ENCODE measurements at regions not wholly inside any gene's neighbourhood (a gene's known extent, or its start where the extent isn't known, plus 50 kb on each side); places are given as distances from the start of the nearest gene placed in this dataset.
"Not testable (repeated sequence)": the region's sequence is repeated elsewhere in the genome, so short reads cannot be mapped to it uniquely, and the experiment has no call there.

DNA sequence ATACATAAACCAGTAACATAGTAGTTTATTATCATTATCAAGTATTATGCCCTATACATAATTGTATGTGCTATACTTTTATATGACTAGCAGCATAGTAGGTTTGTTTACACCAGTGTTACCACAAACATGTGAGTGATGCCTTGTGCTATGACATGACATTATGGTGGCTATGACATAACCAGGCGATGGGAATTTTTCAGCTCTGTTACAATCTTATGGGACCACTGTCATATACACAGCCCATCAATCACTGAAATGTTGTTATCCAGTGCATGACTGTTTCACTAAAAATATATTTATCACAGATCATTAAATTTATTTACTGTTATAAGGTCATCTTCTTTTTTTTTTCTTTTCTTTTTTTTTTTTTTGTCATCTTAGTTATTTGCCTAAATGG, 674.5 kb downstream of the PCDH17 start:
- no peaks in the 10 kb centered on the region for H3K36me3 Mint-ChIP-seq
- DNase-seq (no peak), ATAC-seq (ENCODE audit: low read depth in 2 of 2) (no peak)
- H3K27me3 Mint-ChIP-seq: no peaks in the 10 kb centered on the region
- no peak overlapping the region for H3K4me3 Mint-ChIP-seq
- no peaks in the 10 kb centered on the region for H3K4me1 Mint-ChIP-seq
- H3K9me3 Mint-ChIP-seq: peaks cover 0 to 4% (median 0%) of the 10 kb centered on the region in 7 donors
- no peak overlapping the region for H3K27ac Mint-ChIP-seq

DNA sequence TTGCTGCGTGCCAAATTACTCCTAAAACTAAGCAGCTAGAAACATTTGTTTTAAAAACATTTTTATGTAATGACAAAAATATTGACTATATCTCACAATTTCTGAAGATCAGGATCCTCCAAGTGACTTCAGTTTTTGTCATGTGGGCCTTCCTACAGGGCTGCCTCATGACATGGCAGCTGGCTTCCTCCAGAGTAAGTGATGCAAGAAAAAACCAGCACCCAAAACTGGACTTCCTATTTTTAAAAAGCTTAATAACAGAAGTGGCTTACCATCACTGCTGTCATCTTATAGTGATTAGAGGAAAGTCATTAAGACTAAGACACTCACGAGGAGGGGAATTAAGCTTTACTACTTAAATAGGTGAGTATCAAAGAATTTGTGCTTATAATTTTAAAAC, 681.7 kb downstream of the PCDH17 start:
- H3K9me3 Mint-ChIP-seq: peaks cover 0 to 8% (median 3%) of the 10 kb centered on the region in 7 donors
- H3K36me3 Mint-ChIP-seq: no peaks in the 10 kb centered on the region
- H3K27ac Mint-ChIP-seq: no peak overlapping the region
- no peak for DNase-seq
- no peaks in the 10 kb centered on the region for H3K4me1 Mint-ChIP-seq
- no peak overlapping the region for H3K4me3 Mint-ChIP-seq
- H3K27me3 Mint-ChIP-seq: no peaks in the 10 kb centered on the region
- ATAC-seq (ENCODE audit: low read depth in 2 of 2): no peak

DNA sequence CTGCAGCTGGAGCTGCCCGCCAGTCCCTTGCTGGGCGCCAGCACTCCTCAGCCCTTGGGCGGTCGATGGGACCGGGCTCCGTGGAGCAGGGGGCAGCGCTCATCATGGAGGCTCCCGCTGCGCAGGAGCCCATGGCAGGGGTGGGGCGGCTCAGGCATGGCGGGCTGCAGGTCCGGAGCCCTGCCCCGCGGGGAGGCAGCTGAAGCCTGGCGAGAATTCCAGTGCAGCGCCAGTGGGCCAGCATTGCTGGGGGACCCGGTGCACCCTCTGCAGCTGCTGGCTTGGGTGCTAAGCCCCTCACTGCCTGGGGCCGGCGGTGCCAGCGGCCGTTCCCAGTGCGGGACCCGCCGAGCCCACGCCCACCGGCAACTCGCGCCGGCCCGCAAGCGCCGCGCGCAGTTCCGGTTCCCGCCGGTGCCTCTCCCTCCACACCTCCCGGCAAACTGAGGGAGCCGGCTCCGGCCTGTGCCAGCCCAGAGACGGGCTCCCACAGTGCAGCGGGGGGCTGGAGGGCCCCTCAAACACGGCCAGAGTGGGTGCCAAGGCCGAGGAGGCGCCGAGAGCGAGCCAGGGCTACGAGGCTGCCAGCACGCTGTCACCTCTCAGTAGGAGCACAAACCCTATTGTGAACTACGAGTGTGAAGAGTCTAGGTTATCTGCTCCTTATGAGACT, 687.1 kb downstream of the PCDH17 start:
- no peaks in the 10 kb centered on the region for H3K27me3 Mint-ChIP-seq
- no peak for ATAC-seq (ENCODE audit: low read depth in 2 of 2)
- no peaks in the 10 kb centered on the region for H3K4me1 Mint-ChIP-seq
- no peak overlapping the region for H3K4me3 Mint-ChIP-seq
- no peaks in the 10 kb centered on the region for H3K36me3 Mint-ChIP-seq
- DNase-seq: no peak
- H3K9me3 Mint-ChIP-seq: peaks cover 0 to 8% (median 3%) of the 10 kb centered on the region in 7 donors
- H3K27ac Mint-ChIP-seq: no peak overlapping the region

DNA sequence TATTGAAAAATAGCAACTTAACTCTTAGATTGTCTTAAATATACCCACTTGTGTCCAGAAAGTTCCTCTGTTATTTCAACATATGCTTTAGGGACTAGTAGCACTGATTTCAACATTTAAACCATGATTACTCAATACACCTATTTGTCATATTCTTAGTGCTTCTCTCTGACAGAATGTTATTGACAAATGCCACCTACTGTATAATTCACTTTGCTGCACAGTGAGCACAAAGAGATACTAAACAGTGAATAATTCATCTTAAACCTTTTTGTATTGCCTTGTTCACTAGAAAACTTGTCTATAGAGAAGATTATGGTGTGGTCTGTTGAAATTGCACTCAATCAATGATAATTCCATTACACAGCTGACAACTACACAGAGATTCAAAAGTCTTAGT, 692.6 kb downstream of the PCDH17 start:
- H3K27ac Mint-ChIP-seq: no peak overlapping the region
- DNase-seq (no peak), ATAC-seq (ENCODE audit: low read depth in 2 of 2) (no peak)
- no peaks in the 10 kb centered on the region for H3K27me3 Mint-ChIP-seq
- H3K36me3 Mint-ChIP-seq: no peaks in the 10 kb centered on the region
- no peaks in the 10 kb centered on the region for H3K4me1 Mint-ChIP-seq
- peaks cover 0 to 4% (median 0%) of the 10 kb centered on the region in 7 donors for H3K9me3 Mint-ChIP-seq
- H3K4me3 Mint-ChIP-seq: no peak overlapping the region

DNA sequence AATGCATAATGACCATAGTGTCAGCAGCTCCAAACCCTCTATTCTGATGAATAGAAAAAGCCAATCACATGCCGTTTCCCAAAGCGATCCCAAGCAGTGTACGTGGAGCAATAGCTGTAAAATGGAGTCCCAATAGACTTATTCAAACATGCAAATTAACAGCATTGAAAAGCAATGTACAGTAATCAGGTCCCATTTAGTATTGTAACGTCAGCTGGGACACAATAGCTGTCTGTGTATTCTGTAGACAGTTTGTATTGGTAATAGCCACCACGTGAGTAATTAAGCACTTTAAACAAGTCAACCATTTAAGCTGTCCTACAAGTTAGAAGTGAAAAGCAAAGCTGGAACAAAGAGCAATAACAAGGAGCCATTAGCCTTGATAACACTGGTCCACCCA, 698.2 kb downstream of the PCDH17 start:
- ATAC-seq (ENCODE audit: low read depth in 2 of 2) (no peak), DNase-seq (no peak)
- no peaks in the 10 kb centered on the region for H3K27me3 Mint-ChIP-seq
- no peak overlapping the region for H3K27ac Mint-ChIP-seq
- no peak overlapping the region for H3K4me3 Mint-ChIP-seq
- H3K36me3 Mint-ChIP-seq: no peaks in the 10 kb centered on the region
- peaks cover 0 to 5% (median 0%) of the 10 kb centered on the region in 7 donors for H3K9me3 Mint-ChIP-seq
- no peaks in the 10 kb centered on the region for H3K4me1 Mint-ChIP-seq

DNA sequence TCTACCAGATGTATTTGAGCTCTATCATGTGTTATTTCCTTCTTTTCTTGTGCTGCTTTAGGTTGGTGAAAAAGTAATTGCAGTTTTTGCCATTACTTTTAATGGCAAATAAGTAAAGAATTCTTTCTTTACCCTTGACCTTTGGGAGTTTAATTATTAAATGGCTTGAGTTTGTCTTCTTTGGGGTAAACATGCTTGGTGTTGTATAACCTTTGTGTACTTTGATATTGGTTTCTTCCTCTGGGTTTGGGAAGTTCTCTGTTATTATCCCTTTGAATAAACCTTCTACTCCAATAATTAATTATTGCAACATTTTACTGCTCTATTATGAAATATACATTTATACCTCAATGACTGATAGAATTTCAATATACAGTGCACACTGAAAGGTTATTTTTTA, 709.4 kb downstream of the PCDH17 start:
- no peaks in the 10 kb centered on the region for H3K36me3 Mint-ChIP-seq
- ATAC-seq (ENCODE audit: low read depth in 2 of 2) (no peak), DNase-seq (no peak)
- H3K27me3 Mint-ChIP-seq: no peaks in the 10 kb centered on the region
- H3K4me3 Mint-ChIP-seq: no peak overlapping the region
- peaks cover 0 to 13% (median 6%) of the 10 kb centered on the region in 7 donors for H3K9me3 Mint-ChIP-seq
- H3K27ac Mint-ChIP-seq: no peak overlapping the region
- H3K4me1 Mint-ChIP-seq: no peaks in the 10 kb centered on the region

DNA sequence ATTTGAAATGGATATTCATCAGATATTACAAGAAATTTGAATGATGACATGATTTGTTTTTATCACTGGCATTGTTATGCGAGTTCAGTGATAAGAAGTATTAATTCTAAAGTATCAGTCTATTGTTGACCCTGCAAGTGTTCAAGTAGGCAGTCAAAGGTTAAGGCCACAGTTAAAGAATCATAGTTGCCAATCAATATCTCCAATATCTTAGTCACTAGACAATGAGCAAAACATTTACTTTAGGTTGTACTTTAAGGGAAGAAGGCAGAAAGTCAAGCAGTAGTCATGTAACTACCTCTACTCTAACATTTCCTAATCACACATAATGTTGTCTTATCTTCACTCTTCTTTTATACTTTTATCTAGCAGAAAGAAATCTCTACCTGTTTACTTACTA, 709.8 kb downstream of the PCDH17 start:
- peaks cover 0 to 14% (median 6%) of the 10 kb centered on the region in 7 donors for H3K9me3 Mint-ChIP-seq
- H3K27ac Mint-ChIP-seq: no peak overlapping the region
- no peaks in the 10 kb centered on the region for H3K4me1 Mint-ChIP-seq
- no peak for DNase-seq
- H3K4me3 Mint-ChIP-seq: no peak overlapping the region
- H3K36me3 Mint-ChIP-seq: no peaks in the 10 kb centered on the region
- no peak for ATAC-seq (ENCODE audit: low read depth in 2 of 2)
- no peaks in the 10 kb centered on the region for H3K27me3 Mint-ChIP-seq

DNA sequence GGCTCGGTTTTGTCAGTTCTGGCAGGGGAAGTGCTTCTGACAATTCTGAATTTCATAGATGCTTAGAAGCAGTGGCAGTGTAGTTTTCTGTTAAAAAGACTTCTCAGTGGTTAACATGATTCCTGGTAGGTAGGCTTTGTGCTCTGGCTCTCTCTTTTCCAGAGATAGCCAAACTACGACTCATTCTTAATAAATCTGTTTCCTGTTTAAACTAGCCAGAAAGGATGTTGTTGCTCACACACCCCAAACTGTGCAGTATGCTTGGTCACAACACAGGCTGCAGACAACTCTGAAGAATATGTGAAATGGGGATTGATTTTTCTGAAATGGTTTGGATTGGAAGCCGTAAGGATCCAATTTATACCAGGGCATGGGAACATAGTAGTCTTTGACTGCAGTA, 711.5 kb downstream of the PCDH17 start:
- no peaks in the 10 kb centered on the region for H3K4me1 Mint-ChIP-seq
- no peak overlapping the region for H3K27ac Mint-ChIP-seq
- DNase-seq (no peak), ATAC-seq (ENCODE audit: low read depth in 2 of 2) (no peak)
- peaks cover 0 to 17% (median 5%) of the 10 kb centered on the region in 7 donors for H3K9me3 Mint-ChIP-seq
- H3K4me3 Mint-ChIP-seq: no peak overlapping the region
- no peaks in the 10 kb centered on the region for H3K36me3 Mint-ChIP-seq
- no peaks in the 10 kb centered on the region for H3K27me3 Mint-ChIP-seq

DNA sequence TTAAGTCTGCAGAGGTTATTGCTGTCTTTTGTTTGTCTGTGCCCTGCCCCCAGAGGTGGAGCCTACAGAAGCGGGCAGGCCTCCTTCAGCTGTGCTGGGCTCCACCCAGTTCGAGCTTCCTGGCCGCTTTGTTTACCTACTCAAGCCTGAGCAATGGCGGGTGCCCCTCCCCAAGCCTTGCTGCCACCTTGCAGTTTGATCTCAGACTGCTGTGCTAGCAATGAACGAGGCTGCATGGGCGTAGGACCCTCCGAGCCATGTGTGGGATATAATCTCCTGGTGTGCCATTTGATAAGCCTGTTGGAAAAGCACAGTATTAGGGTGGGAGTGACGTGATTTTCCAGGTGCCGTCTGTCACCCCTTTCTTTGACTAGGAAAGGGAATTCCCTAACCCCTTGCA, 720.6 kb downstream of the PCDH17 start:
- ATAC-seq (ENCODE audit: low read depth in 2 of 2); DNase-seq; H3K4me3 Mint-ChIP-seq; H3K36me3 Mint-ChIP-seq; H3K27me3 Mint-ChIP-seq; H3K4me1 Mint-ChIP-seq; H3K27ac Mint-ChIP-seq: not testable (repeated sequence)
- H3K9me3 Mint-ChIP-seq: peaks cover 4 to 11% (median 6%) of the 10 kb centered on the region in 7 donors

DNA sequence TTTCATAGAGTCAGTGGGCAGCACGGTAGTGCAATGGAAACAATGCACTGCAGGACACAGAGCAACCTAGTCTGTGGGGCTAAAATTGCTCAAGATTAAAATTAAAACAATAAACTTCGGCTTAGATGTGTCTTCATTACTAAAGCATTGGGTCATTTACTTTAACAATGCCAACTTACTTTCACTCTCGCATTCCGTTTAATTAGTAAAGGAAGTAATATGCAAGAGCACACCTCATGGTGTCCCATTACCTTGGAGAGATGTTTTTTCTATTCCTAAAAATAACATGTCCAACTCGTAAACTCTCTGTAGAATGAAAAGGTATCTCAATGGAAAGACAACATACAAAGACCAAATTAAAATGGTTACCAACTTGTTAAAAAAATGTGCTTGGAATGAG, 738.4 kb downstream of the PCDH17 start:
- no peaks in the 10 kb centered on the region for H3K4me1 Mint-ChIP-seq
- no peak overlapping the region for H3K27ac Mint-ChIP-seq
- ATAC-seq (ENCODE audit: low read depth in 2 of 2) (no peak), DNase-seq (no peak)
- H3K36me3 Mint-ChIP-seq: no peaks in the 10 kb centered on the region
- H3K9me3 Mint-ChIP-seq: peaks cover 3 to 19% (median 9%) of the 10 kb centered on the region in 7 donors
- no peaks in the 10 kb centered on the region for H3K27me3 Mint-ChIP-seq
- no peak overlapping the region for H3K4me3 Mint-ChIP-seq

DNA sequence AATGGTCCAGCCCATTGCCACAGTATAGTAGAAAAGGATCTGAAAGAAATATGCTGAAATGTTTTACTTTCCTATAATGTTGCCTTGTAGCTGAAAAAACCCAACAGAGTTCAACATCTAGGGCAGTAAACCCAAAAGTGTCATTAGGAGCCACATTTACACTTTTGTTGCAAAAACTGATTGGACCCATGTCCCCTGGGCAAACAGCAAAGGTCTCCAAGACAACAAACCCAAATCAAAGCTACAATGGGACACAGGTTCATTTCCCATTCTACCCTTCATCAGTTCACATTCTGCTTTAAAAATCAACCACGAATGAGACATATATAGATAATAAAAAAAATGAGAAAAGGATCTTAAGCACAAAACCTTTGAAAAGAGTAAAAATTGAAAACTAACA, 744.8 kb downstream of the PCDH17 start:
- no peaks in the 10 kb centered on the region for H3K36me3 Mint-ChIP-seq
- H3K27me3 Mint-ChIP-seq: no peaks in the 10 kb centered on the region
- H3K27ac Mint-ChIP-seq: no peak overlapping the region
- H3K4me3 Mint-ChIP-seq: no peak overlapping the region
- ATAC-seq (ENCODE audit: low read depth in 2 of 2) (no peak), DNase-seq (no peak)
- H3K4me1 Mint-ChIP-seq: no peaks in the 10 kb centered on the region
- H3K9me3 Mint-ChIP-seq: peaks cover under 1 to 22% (median 6%) of the 10 kb centered on the region in 7 donors

DNA sequence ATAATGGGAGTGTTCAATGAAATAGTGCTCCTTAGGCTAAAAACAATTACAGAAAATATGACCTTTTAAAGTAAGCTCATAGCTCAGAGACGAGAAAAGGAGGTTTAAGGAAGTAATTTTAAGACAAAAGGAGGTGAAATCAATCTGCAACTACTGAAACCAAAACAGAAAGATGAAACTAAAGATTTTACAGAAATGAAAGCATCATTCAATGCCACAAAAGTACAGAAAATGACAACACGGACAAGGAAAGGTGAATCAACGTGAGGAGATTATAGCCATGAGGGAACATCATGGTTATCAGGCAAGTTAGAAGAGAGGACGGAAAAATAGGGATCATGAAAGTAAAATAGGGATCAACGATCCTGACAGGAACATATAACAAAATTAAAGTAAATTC, 745.2 kb downstream of the PCDH17 start:
- H3K27me3 Mint-ChIP-seq: no peaks in the 10 kb centered on the region
- no peak overlapping the region for H3K4me3 Mint-ChIP-seq

DNA sequence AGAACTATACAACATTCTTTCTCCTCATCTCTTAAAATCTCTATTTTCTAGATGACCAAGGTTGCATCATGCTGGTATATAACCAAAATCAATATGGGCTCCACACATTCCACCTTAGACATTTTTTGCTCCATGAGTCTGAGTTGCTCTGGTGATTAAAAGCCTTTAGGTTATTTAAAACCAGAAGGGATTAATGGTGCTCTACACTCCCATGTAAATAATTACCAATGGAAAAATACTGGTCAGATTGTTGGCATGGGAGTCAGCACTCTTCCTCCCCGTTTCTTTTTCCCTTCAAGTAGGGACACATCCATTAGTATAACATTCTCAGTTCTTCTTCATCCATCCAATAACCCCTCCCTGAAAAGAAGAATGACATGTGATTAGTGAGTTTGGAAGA, 747.7 kb downstream of the PCDH17 start:
- DNase-seq: no peak
- Mint-ChIP-seq H3K36me3 (no peaks in the 10 kb centered on the region), H3K27me3 (no peaks in the 10 kb centered on the region), H3K9me3 (peaks cover 0 to 10% (median 4%) of the 10 kb centered on the region in 7 donors), H3K4me1 (no peaks in the 10 kb centered on the region), H3K4me3 (no peak overlapping the region), H3K27ac (no peak overlapping the region)
- no peak for ATAC-seq (ENCODE audit: low read depth in 2 of 2)

More for the DNA sequence above, 745.2 kb downstream of the PCDH17 start:
- Mint-ChIP-seq H3K36me3 (no peaks in the 10 kb centered on the region), H3K4me1 (no peaks in the 10 kb centered on the region), H3K9me3 (peaks cover 0 to 21% (median 5%) of the 10 kb centered on the region in 7 donors), H3K27ac (no peak overlapping the region)
- no peak for DNase-seq
- no peak for ATAC-seq (ENCODE audit: low read depth in 2 of 2)

DNA sequence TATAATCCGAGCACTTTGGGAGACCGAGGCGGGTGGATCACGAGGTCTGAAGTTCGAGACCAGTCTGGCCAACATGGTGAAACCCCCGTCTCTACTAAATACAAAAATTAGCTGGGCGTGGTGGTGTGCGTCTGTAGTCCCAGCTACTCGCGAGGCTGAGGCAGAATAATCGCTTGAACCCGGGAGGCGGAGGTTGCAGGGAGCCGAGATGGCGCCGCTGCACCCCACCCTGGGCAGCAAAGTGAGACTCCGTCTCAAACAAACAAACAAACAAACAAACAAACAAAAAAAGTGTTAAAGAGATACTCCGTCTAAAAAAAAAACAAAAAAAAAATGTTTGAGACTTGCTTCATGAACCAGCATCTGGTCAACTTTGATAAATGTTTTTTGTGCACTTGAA, 753.8 kb downstream of the PCDH17 start:
- H3K4me3 Mint-ChIP-seq; H3K36me3 Mint-ChIP-seq; ATAC-seq (ENCODE audit: low read depth in 2 of 2); H3K4me1 Mint-ChIP-seq; H3K9me3 Mint-ChIP-seq; DNase-seq; H3K27ac Mint-ChIP-seq; H3K27me3 Mint-ChIP-seq: not testable (repeated sequence)

All from naive B cell (primary cell).